H1 (cell line): ENCODE measurements at regions not wholly inside any gene's neighbourhood (a gene's known extent, or its start where the extent isn't known, plus 50 kb on each side); places are given as distances from the start of the nearest gene placed in this dataset.

Source experiments
- CTCF ChIA-PET: fragments of 300-600 bp; sonication (Branson Sonifier 250); formaldehyde crosslinking; loops from one replicate; lab custom pipeline; 2021; ENCODE audit not compliant: partially characterized antibody; lab: Charles Lee
- POLR2A ChIA-PET: fragments of 300-600 bp; sonication (Branson Sonifier 250); formaldehyde crosslinking; loops from one replicate; lab custom pipeline; 2021; ENCODE audit warnings: inconsistent platforms; ENCODE audit not compliant: partially characterized antibody; lab: Charles Lee
- DNase-seq, 2 experiments: peaks; one replicate each; pipeline versions ENCODE4 v3.0.0 to v3.0.0-alpha.2; 2010 to 2022; ENCODE audit warnings: low spot score in 2 of 2, low read depth in 1 of 2, mixed read lengths in 1 of 2
- FAIRE-seq: peaks from 2 replicates; lab custom pipeline; 2011; peaks lifted over from hg19 to GRCh38; lab: Jason Lieb, UNC
- H2AFZ ChIP-seq: 2 replicates; pipeline ENCODE4 v1.8.1; 2012; ENCODE audit warnings: low read length, inconsistent platforms
- H2AK5ac ChIP-seq: 2 replicates; pipeline ENCODE4 v1.6.1; 2013; ENCODE audit warnings: low read depth, low read length
- H2BK120ac ChIP-seq: replicated peaks from 2 replicates; pipeline ENCODE3; 2013; ENCODE audit warnings: low read depth, low read length, inconsistent platforms
- H2BK12ac ChIP-seq: 2 replicates; pipeline ENCODE4 v1.6.1; 2013; ENCODE audit warnings: low read depth, low read length
- H2BK15ac ChIP-seq: 2 replicates; pipeline ENCODE4 v1.6.1; 2013; ENCODE audit warnings: low read length
- H2BK20ac ChIP-seq: 2 replicates; pipeline ENCODE4 v1.6.1; 2013; ENCODE audit warnings: low read length
- H2BK5ac ChIP-seq: 2 replicates; pipeline ENCODE4 v1.6.1; 2013; ENCODE audit warnings: low read depth, low read length
- H3K14ac ChIP-seq: 2 replicates; pipeline ENCODE4 v1.6.1; 2013; ENCODE audit warnings: inconsistent platforms; ENCODE audit not compliant: insufficient read length
- H3K18ac ChIP-seq: 2 replicates; pipeline ENCODE4 v1.6.1; 2013; ENCODE audit warnings: low read length; ENCODE audit errors: extremely low read depth
- H3K23ac ChIP-seq: 2 replicates; pipeline ENCODE4 v1.6.1; 2013; ENCODE audit warnings: inconsistent platforms; ENCODE audit not compliant: insufficient read length
- H3K23me2 ChIP-seq: 2 replicates; pipeline ENCODE4 v1.6.1; 2013; ENCODE audit warnings: low read depth, low read length
- H3K27ac ChIP-seq: 2 replicates; pipeline ENCODE4 v1.6.1; 2011; ENCODE audit warnings: low read depth, low read length, inconsistent platforms
- H3K27me3 ChIP-seq, 4 experiments: replicated peaks in 1 of 4; 1 replicate in 1 of 4; 2 replicates in 3 of 4; pipeline versions ENCODE4 v1.6.1 to v1.8.1; 2011 to 2013; ENCODE audit warnings: low read length in 3 of 4, mild to moderate bottlenecking in 3 of 4, inconsistent platforms in 2 of 4, mixed read lengths in 2 of 4, moderate library complexity in 1 of 4; ENCODE audit not compliant: control insufficient read depth in 3 of 4, insufficient read depth in 3 of 4; ENCODE audit errors: extremely low read depth in 1 of 4
- H3K36me3 ChIP-seq, 4 experiments: 2 replicates each; pipeline versions ENCODE4 v1.6.1 to v1.8.1; 2011 to 2013; ENCODE audit warnings: mild to moderate bottlenecking in 4 of 4, low read length in 3 of 4, moderate library complexity in 2 of 4, control low read depth in 1 of 4, inconsistent platforms in 1 of 4; ENCODE audit not compliant: insufficient read depth in 4 of 4, control insufficient read depth in 2 of 4
- H3K4ac ChIP-seq: replicated peaks from 2 replicates; pipeline ENCODE3; 2013; ENCODE audit warnings: low read length, low read depth, mixed read lengths, inconsistent platforms; ENCODE audit not compliant: insufficient read length
- H3K4me1 ChIP-seq, 4 experiments: replicated peaks in 1 of 4; 1 replicate in 1 of 4; 2 replicates in 3 of 4; pipeline versions ENCODE4 v1.6.1 to v1.8.1; 2011 to 2013; ENCODE audit warnings: low read length in 3 of 4, inconsistent platforms in 2 of 4, mixed read lengths in 1 of 4; ENCODE audit not compliant: insufficient read depth in 4 of 4, control insufficient read depth in 3 of 4
- H3K4me2 ChIP-seq, 2 experiments: 2 replicates each; pipeline versions ENCODE4 v1.6.1 to v1.8.1; 2011 to 2013; ENCODE audit warnings: low read depth in 2 of 2, low read length in 2 of 2, control low read depth in 1 of 2, inconsistent platforms in 1 of 2, mild to moderate bottlenecking in 1 of 2; ENCODE audit not compliant: insufficient read depth in 1 of 2
- H3K4me3 ChIP-seq, 4 experiments: fragments of 200-600, 300-600 bp in 1 of 4; sonication (generic), shearing (Covaris generic), sonication (Bioruptor Twin) in 1 of 4; 2 replicates each; pipeline versions ENCODE4 v1.5.1 to v1.8.1; 2011 to 2016; ENCODE audit warnings: low read length in 4 of 4, low read depth in 3 of 4, control low read depth in 2 of 4, inconsistent platforms in 2 of 4, mild to moderate bottlenecking in 2 of 4, mixed read lengths in 1 of 4, moderate library complexity in 1 of 4; ENCODE audit not compliant: insufficient read depth in 2 of 4; ENCODE audit errors: extremely low read depth in 1 of 4
- H3K56ac ChIP-seq: replicated peaks from 2 replicates; pipeline ENCODE3; 2013; ENCODE audit warnings: low read depth, mild to moderate bottlenecking, mixed read lengths, low read length, inconsistent platforms; ENCODE audit not compliant: insufficient read length
- H3K79me1 ChIP-seq: 2 replicates; pipeline ENCODE4 v1.6.1; 2013; ENCODE audit warnings: low read depth, low read length, control low read depth
- H3K79me2 ChIP-seq, 2 experiments: 2 replicates each; pipeline versions ENCODE4 v1.6.1 to v1.8.1; 2012 to 2013; ENCODE audit warnings: low read length in 2 of 2, mild to moderate bottlenecking in 2 of 2, inconsistent platforms in 1 of 2; ENCODE audit not compliant: insufficient read depth in 2 of 2, control insufficient read depth in 1 of 2
- H3K9ac ChIP-seq, 4 experiments: replicated peaks in 1 of 4; 1 replicate in 1 of 4; 2 replicates in 3 of 4; pipeline versions ENCODE4 v1.6.1 to v1.8.1; 2011 to 2013; ENCODE audit warnings: low read depth in 3 of 4, low read length in 3 of 4, control low read depth in 2 of 4, mild to moderate bottlenecking in 2 of 4, moderate library complexity in 2 of 4, inconsistent platforms in 1 of 4; ENCODE audit errors: extremely low read depth in 1 of 4
- H3K9me3 ChIP-seq, 2 experiments: 2 replicates each; pipeline versions ENCODE4 v1.6.1 to v1.8.1; 2012 to 2013; ENCODE audit warnings: mild to moderate bottlenecking in 2 of 2, moderate library complexity in 2 of 2, control low read depth in 1 of 2, inconsistent platforms in 1 of 2, low read depth in 1 of 2, low read length in 1 of 2, mixed read lengths in 1 of 2; ENCODE audit not compliant: insufficient read depth in 2 of 2
- H4K20me1 ChIP-seq, 2 experiments: replicated peaks in 1 of 2; 2 replicates each; pipeline versions ENCODE3 to v1.8.1; 2011 to 2013; ENCODE audit warnings: inconsistent platforms in 2 of 2, low read length in 2 of 2, mild to moderate bottlenecking in 1 of 2; ENCODE audit not compliant: insufficient read depth in 2 of 2, control insufficient read depth in 1 of 2
- H4K5ac ChIP-seq: 2 replicates; pipeline ENCODE4 v1.6.1; 2013; ENCODE audit warnings: low read length, low read depth, mixed read lengths, inconsistent platforms; ENCODE audit not compliant: insufficient read length
- H4K8ac ChIP-seq: 2 replicates; pipeline ENCODE4 v1.8.0; 2013; ENCODE audit warnings: mild to moderate bottlenecking, moderate library complexity, low read length, inconsistent platforms; ENCODE audit not compliant: insufficient read depth; ENCODE audit errors: extremely low read depth
- H4K91ac ChIP-seq: replicated peaks from 2 replicates; pipeline ENCODE3; 2013; ENCODE audit warnings: low read length, mixed read lengths, inconsistent platforms; ENCODE audit not compliant: insufficient read length
- BCL11A ChIP-seq, 2 experiments: IDR thresholded peaks; one replicate each; pipeline ENCODE4 v1.6.1; 2011; ENCODE audit warnings: low read depth in 2 of 2, low read length in 2 of 2, mild to moderate bottlenecking in 2 of 2
- CBX5 ChIP-seq: fragments of 300-800, 300-1000 bp; sonication (generic); IDR thresholded peaks from 2 replicates; pipeline ENCODE4 v1.7.1; 2016; ENCODE audit warnings: antibody characterized with exemption, low read length, low read depth
- CBX8 ChIP-seq: fragments of 300-800, 300-1000 bp; sonication (generic); IDR thresholded peaks from 2 replicates; pipeline ENCODE4 v1.7.1; 2016; ENCODE audit warnings: low read depth, low read length, borderline replicate concordance
- CEBPB ChIP-seq: IDR thresholded peaks from 2 replicates; pipeline ENCODE4 v1.6.1; 2012; ENCODE audit warnings: low read depth, low read length
- EGR1 ChIP-seq: IDR thresholded peaks from 2 replicates; pipeline ENCODE4 v1.6.1; 2011; ENCODE audit warnings: low read depth, low read length, borderline replicate concordance
- EZH2 ChIP-seq: fragments of 200-600 bp; sonication (generic); IDR thresholded peaks from 2 replicates; pipeline ENCODE4 v1.7.1; 2012; ENCODE audit warnings: low read depth, mild to moderate bottlenecking, moderate library complexity, low read length, inconsistent platforms; ENCODE audit not compliant: severe bottlenecking
- GTF2F1 ChIP-seq: IDR thresholded peaks from 2 replicates; pipeline ENCODE4 v1.6.1; 2012; ENCODE audit warnings: low read depth, low read length, improper control_type of control experiment, borderline replicate concordance
- MAX ChIP-seq: IDR thresholded peaks from 2 replicates; pipeline ENCODE4 v1.6.1; 2012; ENCODE audit warnings: inconsistent platforms
- NANOG ChIP-seq: IDR thresholded peaks from 2 replicates; pipeline ENCODE4 v1.6.1; 2011; ENCODE audit warnings: low read length, low read depth, mild to moderate bottlenecking, inconsistent platforms; ENCODE audit not compliant: insufficient read depth, poor library complexity, severe bottlenecking
- POU5F1 ChIP-seq: IDR thresholded peaks from 2 replicates; pipeline ENCODE4 v1.6.1; 2011; ENCODE audit warnings: low read depth, mild to moderate bottlenecking, low read length, moderate library complexity
- RAD21 ChIP-seq, 2 experiments: IDR thresholded peaks in 1 of 2; conservative IDR thresholded peaks in 1 of 2; 2 replicates each; pipeline ENCODE4 v1.6.1; 2011; ENCODE audit warnings: low read depth in 2 of 2, low read length in 2 of 2, improper control_type of control experiment in 1 of 2, inconsistent platforms in 1 of 2, mild to moderate bottlenecking in 1 of 2, moderate library complexity in 1 of 2
- SIRT6 ChIP-seq: IDR thresholded peaks from one replicate; pipeline ENCODE4 v1.7.1; 2012; ENCODE audit warnings: low read length, inconsistent platforms
- SP2 ChIP-seq: IDR thresholded peaks from 2 replicates; pipeline ENCODE4 v1.6.1; 2012; ENCODE audit warnings: mild to moderate bottlenecking, low read length, inconsistent platforms
- SUZ12 ChIP-seq: fragments of 200-600 bp; sonication (generic); IDR thresholded peaks from 2 replicates; pipeline ENCODE4 v1.6.1; 2012; ENCODE audit warnings: mild to moderate bottlenecking, inconsistent platforms, low read length, moderate library complexity, mixed read lengths
- TAF7 ChIP-seq: optimal IDR thresholded peaks from 2 replicates; pipeline ENCODE3; 2011; ENCODE audit warnings: low read depth, mild to moderate bottlenecking, inconsistent platforms, low read length, moderate library complexity, borderline replicate concordance
- WGBS, 2 experiments: shearing (Covaris generic) in 1 of 2; methylation state at CpG; one replicate each; pipeline versions ENCODE4 v1.1.6 to v1.1.7; 2013 to 2015; ENCODE audit warnings: low lambda C conversion rate in 2 of 2, mixed read lengths in 2 of 2, inconsistent platforms in 1 of 2, low coverage in 1 of 2, missing lambda C conversion rate in 1 of 2; ENCODE audit not compliant: insufficient replicate concordance in 2 of 2, insufficient coverage in 1 of 2, insufficient read length in 1 of 2; ENCODE audit errors: extremely low coverage in 1 of 2, missing lambda C conversion rate in 1 of 2; 5-methylcytosine and 5-hydroxymethylcytosine counted together

GRCh38 chr4:128457726-128458125, 170.1 kb upstream of the PGRMC2 start:
- Histone ChIP-seq H2BK120ac (no peak overlapping the region), H2AK5ac (no peak overlapping the region), H3K4ac (no peak overlapping the region), H3K18ac (no peak overlapping the region), H2AFZ (no peak overlapping the region), H4K20me1 (no peaks in the 10 kb centered on the region), H3K36me3 (no peaks in the 10 kb centered on the region), H4K91ac (no peak overlapping the region), H3K4me2 (no peak overlapping the region), H3K27me3 (no peaks in the 10 kb centered on the region; a peak in 1 of 7 replicates), H4K5ac (no peak overlapping the region), H4K8ac (no peak overlapping the region), H3K79me2 (no peaks in the 10 kb centered on the region), H3K23ac (no peak overlapping the region), H3K14ac (no peak overlapping the region), H2BK20ac (no peak overlapping the region), H3K23me2 (no peaks in the 10 kb centered on the region; the same call in 1 of the 2 replicates), H2BK12ac (no peak overlapping the region), H3K79me1 (no peaks in the 10 kb centered on the region), H3K4me1 (peaks cover 0 to 6% (median 4%) of the 10 kb centered on the region in 4 experiments; a peak in 4 of 7 replicates), H2BK5ac (no peak overlapping the region), H3K27ac (no peak overlapping the region), H3K9ac (no peak overlapping the region), H3K56ac (no peak overlapping the region), H3K9me3 (no peaks in the 10 kb centered on the region), H3K4me3 (no peak overlapping the region), H2BK15ac (no peak overlapping the region)
- WGBS, 2 experiments, result 92% methylated on average over 2 of the region's 2 CpGs; no CpG with 5 or more reads in 1 of the 2 experiments
- FAIRE-seq, result no peak
- CTCF ChIA-PET, result interaction anchor here (1.8 kb wide), 1 partner anchor 9 kb away, joined by 5 read pairs; no protein-coding TSS in a partner anchor
- TF ChIP-seq SP2 (no peak), EZH2 (no peak), MAX (no peak), SIRT6 (no peak), SUZ12 (no peak), CEBPB (no peak), EGR1 (no peak), GTF2F1 (no peak), BCL11A (IDR thresholded peaks at IDR 0.05; ENCODE audit: low read depth in 2 of 2, low read length in 2 of 2) (no peak), POU5F1 (no peak), RAD21 (IDR thresholded peaks at IDR 0.05 in 1 of 2, conservative IDR thresholded peaks at IDR 0.05 in 1 of 2; ENCODE audit: low read depth in 2 of 2, low read length in 2 of 2) (no peak), TAF7 (no peak), CBX8 (no peak), CBX5 (no peak), NANOG (no peak)
- POLR2A ChIA-PET, result interaction anchor here (0.6 kb wide), 1 partner anchor 169 kb away, joined by 3 read pairs; no protein-coding TSS in a partner anchor
- DNase-seq, result no peak
